Osteocyte (in vitro differentiated cells): ENCODE measurements at regions not wholly inside any gene's neighbourhood (a gene's known extent, or its start where the extent isn't known, plus 50 kb on each side); places are given as distances from the start of the nearest gene placed in this dataset.

Source experiments
- DNase-seq: peaks from one replicate; pipeline ENCODE4 v3.0.0; 2021; ENCODE audit warnings: mixed read lengths; ENCODE audit not compliant: unreplicated experiment; ENCODE audit errors: extremely low spot score
- H3K27ac Mint-ChIP-seq: one replicate; pipeline ENCODE4 v1.8.0; 2021; ENCODE audit warnings: mild to moderate bottlenecking, mixed read lengths; ENCODE audit not compliant: unreplicated experiment
- H3K27me3 Mint-ChIP-seq: one replicate; pipeline ENCODE4 v1.8.0; 2021; ENCODE audit warnings: mixed read lengths; ENCODE audit not compliant: unreplicated experiment
- H3K36me3 Mint-ChIP-seq: one replicate; pipeline ENCODE4 v1.8.0; 2021; ENCODE audit warnings: mixed read lengths; ENCODE audit not compliant: unreplicated experiment
- H3K4me1 Mint-ChIP-seq: one replicate; pipeline ENCODE4 v1.8.0; 2021; ENCODE audit warnings: mixed read lengths; ENCODE audit not compliant: unreplicated experiment
- H3K4me3 Mint-ChIP-seq: one replicate; pipeline ENCODE4 v1.8.0; 2021; ENCODE audit warnings: mild to moderate bottlenecking, moderate library complexity, mixed read lengths; ENCODE audit not compliant: unreplicated experiment
- H3K9me3 Mint-ChIP-seq: one replicate; pipeline ENCODE4 v1.8.0; 2021; ENCODE audit warnings: mixed read lengths; ENCODE audit not compliant: unreplicated experiment
- CTCF ChIP-seq: fragments of 200-600 bp; sonication (generic); IDR thresholded peaks from 2 replicates; pipeline ENCODE4 v1.5.0; 2021; ENCODE audit warnings: antibody characterized with exemption, mild to moderate bottlenecking, moderate library complexity

- Mint-ChIP-seq H3K27ac (no peak overlapping the region), H3K27me3 (no peaks in the 10 kb centered on the region), H3K4me1 (no peaks in the 10 kb centered on the region), H3K36me3 (no peaks in the 10 kb centered on the region), H3K4me3 (no peak overlapping the region), H3K9me3 (peaks cover 9% of the 10 kb centered on the region)
- DNase-seq = no peak
- no peak for TF ChIP-seq CTCF
These were observed 900.3 kb upstream of the ROBO1 start for GRCh38 chr3:80668100-80668499.

GRCh38 chr3:80663426-80663825 lies 895.6 kb upstream of the ROBO1 start:
- H3K4me3 Mint-ChIP-seq = no peak overlapping the region
- H3K36me3 Mint-ChIP-seq = no peaks in the 10 kb centered on the region
- no peak for DNase-seq
- H3K4me1 Mint-ChIP-seq = no peaks in the 10 kb centered on the region
- H3K9me3 Mint-ChIP-seq = peaks cover 6% of the 10 kb centered on the region
- no peaks in the 10 kb centered on the region for H3K27me3 Mint-ChIP-seq
- no peak overlapping the region for H3K27ac Mint-ChIP-seq
- no peak for TF ChIP-seq CTCF

GRCh38 chr3:80655216-80655615 lies 887.4 kb upstream of the ROBO1 start:
- Mint-ChIP-seq H3K9me3 (no peaks in the 10 kb centered on the region), H3K27me3 (no peaks in the 10 kb centered on the region)
- DNase-seq = no peak

GRCh38 chr3:80649170-80649569 lies 881.4 kb upstream of the ROBO1 start:
- H3K4me3 Mint-ChIP-seq = no peak overlapping the region
- TF ChIP-seq CTCF = no peak
- H3K36me3 Mint-ChIP-seq = no peaks in the 10 kb centered on the region
- H3K27ac Mint-ChIP-seq = no peak overlapping the region
- peaks cover 10% of the 10 kb centered on the region for H3K27me3 Mint-ChIP-seq
- H3K9me3 Mint-ChIP-seq = no peaks in the 10 kb centered on the region
- no peaks in the 10 kb centered on the region for H3K4me1 Mint-ChIP-seq
- DNase-seq = no peak

More at GRCh38 chr3:80655216-80655615, 887.4 kb upstream of the ROBO1 start:
- Mint-ChIP-seq H3K4me3 (no peak overlapping the region), H3K27ac (no peak overlapping the region), H3K36me3 (no peaks in the 10 kb centered on the region), H3K4me1 (no peaks in the 10 kb centered on the region)
- no peak for TF ChIP-seq CTCF

GRCh38 chr3:80643421-80643820 lies 875.6 kb upstream of the ROBO1 start:
- no peak overlapping the region for H3K27ac Mint-ChIP-seq
- H3K4me3 Mint-ChIP-seq = no peak overlapping the region

More at GRCh38 chr3:80643421-80643820, 875.6 kb upstream of the ROBO1 start:
- H3K36me3 Mint-ChIP-seq = no peaks in the 10 kb centered on the region
- DNase-seq = no peak
- no peak for TF ChIP-seq CTCF
- H3K4me1 Mint-ChIP-seq = no peaks in the 10 kb centered on the region
- H3K27me3 Mint-ChIP-seq = peaks cover 12% of the 10 kb centered on the region
- no peaks in the 10 kb centered on the region for H3K9me3 Mint-ChIP-seq
